Omental fat pad (tissue), 3 donors: ENCODE measurements at regions not wholly inside any gene's neighbourhood (a gene's known extent, or its start where the extent isn't known, plus 50 kb on each side); places are given as distances from the start of the nearest gene placed in this dataset.
"Not testable (repeated sequence)": the region's sequence is repeated elsewhere in the genome, so short reads cannot be mapped to it uniquely, and the experiment has no call there.

ENCODE experiments used
- ATAC-seq: fragments of 150-250 bp; one replicate; pipeline ENCODE4 v1.9.1; 2016; ENCODE audit warnings: mild to moderate bottlenecking, moderate library complexity; ENCODE audit not compliant: low FRiP score
- DNase-seq: peaks from one replicate; pipeline ENCODE4 v3.0.0-alpha.2; 2019; ENCODE audit warnings: low spot score
- TF ChIP-seq, protein P1 (sequence below), 3 donors: fragments of 450-650 bp; IDR thresholded peaks; one replicate each; pipeline ENCODE4 v1.5.1; 2016 to 2017; ENCODE audit warnings: antibody characterized with exemption in 3 of 3, mild to moderate bottlenecking in 3 of 3, moderate library complexity in 2 of 3

DNA sequence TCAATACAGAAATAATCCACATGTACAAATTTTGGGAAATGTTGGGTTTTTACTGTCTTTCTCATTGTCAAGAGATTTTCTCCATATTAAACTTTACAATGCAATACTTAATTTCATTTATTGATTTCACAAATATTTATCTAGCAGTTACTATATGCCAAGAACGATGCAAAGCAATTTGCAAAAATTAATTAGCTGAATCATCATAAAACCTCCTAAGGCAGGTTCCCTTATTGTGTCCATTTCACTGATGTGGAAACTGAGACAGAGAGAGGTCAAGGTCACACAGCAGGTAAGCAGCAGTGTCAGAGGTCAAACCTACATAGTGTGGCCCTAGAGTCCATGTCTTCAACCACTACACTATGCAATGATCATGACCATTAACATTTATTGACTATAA lies 286.8 kb upstream of the AUTS2 start:
- TF ChIP-seq, protein P1, sequence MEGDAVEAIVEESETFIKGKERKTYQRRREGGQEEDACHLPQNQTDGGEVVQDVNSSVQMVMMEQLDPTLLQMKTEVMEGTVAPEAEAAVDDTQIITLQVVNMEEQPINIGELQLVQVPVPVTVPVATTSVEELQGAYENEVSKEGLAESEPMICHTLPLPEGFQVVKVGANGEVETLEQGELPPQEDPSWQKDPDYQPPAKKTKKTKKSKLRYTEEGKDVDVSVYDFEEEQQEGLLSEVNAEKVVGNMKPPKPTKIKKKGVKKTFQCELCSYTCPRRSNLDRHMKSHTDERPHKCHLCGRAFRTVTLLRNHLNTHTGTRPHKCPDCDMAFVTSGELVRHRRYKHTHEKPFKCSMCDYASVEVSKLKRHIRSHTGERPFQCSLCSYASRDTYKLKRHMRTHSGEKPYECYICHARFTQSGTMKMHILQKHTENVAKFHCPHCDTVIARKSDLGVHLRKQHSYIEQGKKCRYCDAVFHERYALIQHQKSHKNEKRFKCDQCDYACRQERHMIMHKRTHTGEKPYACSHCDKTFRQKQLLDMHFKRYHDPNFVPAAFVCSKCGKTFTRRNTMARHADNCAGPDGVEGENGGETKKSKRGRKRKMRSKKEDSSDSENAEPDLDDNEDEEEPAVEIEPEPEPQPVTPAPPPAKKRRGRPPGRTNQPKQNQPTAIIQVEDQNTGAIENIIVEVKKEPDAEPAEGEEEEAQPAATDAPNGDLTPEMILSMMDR (IDR thresholded peaks at IDR 0.05): no peak
- no peak for DNase-seq
- ATAC-seq: no peak

DNA sequence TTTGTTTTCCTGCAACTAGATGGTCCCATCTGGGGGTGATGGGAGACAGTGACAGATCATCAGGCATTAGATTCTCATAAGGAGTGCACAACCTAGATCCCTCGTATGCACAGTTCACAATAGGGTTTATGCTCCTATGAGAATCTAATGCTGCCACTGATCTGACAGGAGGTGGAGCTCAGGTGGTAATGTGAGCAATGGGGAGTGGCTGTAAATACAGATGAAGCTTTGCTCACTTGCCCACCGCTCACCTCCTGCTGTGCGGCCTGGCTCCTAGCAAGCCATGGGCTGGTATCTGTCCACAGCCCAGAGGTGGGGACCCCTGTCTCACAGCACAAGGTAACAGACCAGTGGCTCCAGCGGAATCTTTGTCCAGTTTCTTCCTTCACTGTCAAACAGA lies 284.4 kb upstream of the AUTS2 start:
- not testable (repeated sequence) for DNase-seq, ATAC-seq

DNA sequence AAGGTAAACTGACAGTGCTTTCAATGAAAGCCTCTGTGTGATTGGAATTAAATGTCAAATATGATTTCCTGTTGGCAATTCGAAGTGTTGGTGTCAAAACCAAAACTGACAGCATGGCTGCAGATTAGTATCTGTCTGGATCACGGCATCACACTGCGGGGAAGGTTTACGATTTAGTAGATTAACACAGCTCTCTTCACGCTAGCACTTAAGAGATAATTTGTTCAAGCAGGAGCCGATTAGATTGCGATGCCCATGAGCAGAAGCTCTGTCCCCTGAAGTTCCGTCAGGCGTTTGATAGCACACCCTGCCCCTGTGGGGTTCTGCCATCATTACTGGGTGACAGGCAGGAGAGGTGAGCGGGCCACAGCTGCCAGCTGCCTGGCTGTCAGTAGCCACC lies 279.5 kb upstream of the AUTS2 start:
- TF ChIP-seq, protein P1 (IDR thresholded peaks at IDR 0.05): no peak
- DNase-seq (no peak), ATAC-seq (no peak)

DNA sequence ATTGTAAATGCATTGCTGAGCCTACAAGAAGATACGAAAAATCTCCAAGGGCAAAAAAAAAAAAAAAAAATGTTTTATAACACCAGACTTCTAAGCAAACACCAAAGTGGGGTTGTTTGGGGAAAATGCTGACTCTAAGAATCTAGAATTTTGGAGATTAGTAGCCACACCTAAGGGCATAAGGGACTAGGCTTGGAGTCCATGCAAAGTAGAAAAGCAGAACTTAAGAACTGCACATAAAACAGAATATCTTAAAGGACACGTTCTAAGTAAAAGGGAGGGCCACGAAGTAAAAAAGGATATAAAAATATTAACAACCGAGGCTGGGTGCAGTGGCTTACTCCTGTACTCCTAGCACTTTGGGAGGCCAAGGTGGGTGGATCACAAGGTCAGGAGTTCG lies 269.8 kb upstream of the AUTS2 start:
- DNase-seq: no peak
- ATAC-seq: no peak
- TF ChIP-seq, protein P1 (IDR thresholded peaks at IDR 0.05): no peak

DNA sequence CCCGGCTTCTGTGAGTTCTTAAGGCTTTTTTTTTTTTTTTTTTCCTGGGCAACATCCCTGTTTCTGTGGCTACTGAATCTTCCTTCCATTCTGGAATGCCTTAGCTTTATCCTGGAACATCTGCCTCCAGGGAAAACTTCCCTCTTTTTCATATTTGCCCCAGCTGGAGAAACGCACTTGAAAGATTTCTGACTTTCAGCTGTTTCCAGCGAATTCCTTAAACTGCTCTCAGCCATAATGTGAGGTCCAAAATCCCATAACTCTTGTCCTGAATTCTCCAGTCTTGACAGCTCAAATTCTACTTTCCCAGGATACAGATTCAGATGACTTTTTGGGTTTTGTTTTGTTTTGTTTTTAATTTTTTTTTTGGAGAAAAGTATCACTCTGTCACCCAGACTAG lies 263.6 kb upstream of the AUTS2 start:
- TF ChIP-seq, protein P1 (IDR thresholded peaks at IDR 0.05): no peak
- ATAC-seq (no peak), DNase-seq (no peak)

DNA sequence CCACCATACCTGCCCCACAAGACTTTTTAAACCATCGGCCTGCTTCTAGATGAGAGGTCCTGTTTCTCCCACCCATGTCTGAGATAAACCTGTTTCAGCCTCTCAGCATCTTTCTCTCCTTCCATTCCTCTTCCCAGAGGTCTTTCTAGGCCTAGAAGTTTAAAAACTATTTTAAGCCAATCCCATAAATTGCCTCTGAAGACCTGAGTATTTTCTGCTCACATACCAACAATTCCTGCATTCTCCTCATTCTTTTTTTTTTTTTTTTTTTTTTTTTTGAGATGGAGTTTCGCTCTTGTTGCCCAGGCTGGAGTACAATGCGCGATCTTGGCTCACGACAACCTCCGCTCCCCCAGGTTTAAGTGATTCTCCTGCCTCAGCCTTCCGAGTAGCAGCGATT lies 262.9 kb upstream of the AUTS2 start:
- ATAC-seq (no peak), DNase-seq (no peak)
- TF ChIP-seq, protein P1 (IDR thresholded peaks at IDR 0.05): no peak

DNA sequence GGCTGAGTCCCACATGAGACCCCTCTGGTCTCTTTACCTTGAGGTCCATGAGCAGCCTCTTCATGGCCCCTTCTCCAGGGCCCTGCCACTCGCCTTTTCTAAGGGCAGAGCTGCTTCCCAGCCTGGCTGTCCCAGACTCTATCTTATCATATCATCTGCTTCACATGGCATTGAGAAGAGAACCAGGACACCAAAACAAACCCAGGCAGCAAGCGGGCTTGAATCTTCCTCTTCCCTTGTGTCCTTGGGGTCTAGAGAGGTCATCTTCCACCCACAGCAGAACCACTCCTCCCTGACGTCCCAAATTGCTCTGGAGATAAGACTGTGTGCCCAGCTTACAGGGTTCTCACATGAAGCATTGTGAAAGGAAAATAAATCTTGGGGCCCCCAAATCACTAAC lies 261.3 kb upstream of the AUTS2 start:
- ATAC-seq (no peak), DNase-seq (no peak)
- TF ChIP-seq, protein P1 (IDR thresholded peaks at IDR 0.05): no peak

DNA sequence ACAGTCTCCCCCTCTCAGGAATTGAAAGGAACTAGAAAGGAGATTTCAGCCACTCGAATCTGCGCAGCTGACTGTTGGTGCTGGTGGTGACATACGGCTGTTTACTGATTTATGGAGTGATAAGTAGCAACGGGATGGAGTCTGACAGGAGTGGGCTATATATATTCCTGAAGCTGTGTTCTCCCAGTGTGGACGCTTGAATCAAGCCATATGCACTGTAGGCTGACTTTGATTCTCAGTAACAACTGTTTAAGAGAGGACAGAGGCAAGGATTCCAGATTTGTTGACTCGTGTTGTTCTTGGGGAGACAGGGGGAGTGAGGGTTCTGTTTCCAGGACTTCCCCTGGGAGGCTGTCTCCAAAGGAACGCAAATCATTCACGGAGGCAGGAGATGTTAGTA lies 260.1 kb upstream of the AUTS2 start:
- TF ChIP-seq, protein P1 (IDR thresholded peaks at IDR 0.05): no peak
- DNase-seq: no peak
- no peak for ATAC-seq
